T-helper 1 cell treated with Interleukin-12 subunit alpha and Interleukin-12 subunit beta and Interleukin-4 antibody, amounts not matched to agents 30 μg/mL and 1 μg/mL, for 36 hours (primary cell): ENCODE measurements at regions not wholly inside any gene's neighbourhood (a gene's known extent, or its start where the extent isn't known, plus 50 kb on each side); places are given as distances from the start of the nearest gene placed in this dataset.

ENCODE experiments used
- H3K27ac Mint-ChIP-seq: one replicate; pipeline ENCODE4 v1.8.0; 2021; ENCODE audit warnings: mild to moderate bottlenecking, mixed read lengths
- H3K27me3 Mint-ChIP-seq: one replicate; pipeline ENCODE4 v1.8.0; 2021; ENCODE audit warnings: low read depth, mixed read lengths
- H3K36me3 Mint-ChIP-seq: one replicate; pipeline ENCODE4 v1.8.0; 2021; ENCODE audit warnings: low read depth, mixed read lengths
- H3K4me1 Mint-ChIP-seq: one replicate; pipeline ENCODE4 v1.8.0; 2021; ENCODE audit warnings: low read depth, mixed read lengths
- H3K4me3 Mint-ChIP-seq: one replicate; pipeline ENCODE4 v1.8.0; 2021; ENCODE audit warnings: mild to moderate bottlenecking, moderate library complexity, mixed read lengths
- H3K9me3 Mint-ChIP-seq: one replicate; pipeline ENCODE4 v1.8.0; 2021; ENCODE audit warnings: mixed read lengths

DNA sequence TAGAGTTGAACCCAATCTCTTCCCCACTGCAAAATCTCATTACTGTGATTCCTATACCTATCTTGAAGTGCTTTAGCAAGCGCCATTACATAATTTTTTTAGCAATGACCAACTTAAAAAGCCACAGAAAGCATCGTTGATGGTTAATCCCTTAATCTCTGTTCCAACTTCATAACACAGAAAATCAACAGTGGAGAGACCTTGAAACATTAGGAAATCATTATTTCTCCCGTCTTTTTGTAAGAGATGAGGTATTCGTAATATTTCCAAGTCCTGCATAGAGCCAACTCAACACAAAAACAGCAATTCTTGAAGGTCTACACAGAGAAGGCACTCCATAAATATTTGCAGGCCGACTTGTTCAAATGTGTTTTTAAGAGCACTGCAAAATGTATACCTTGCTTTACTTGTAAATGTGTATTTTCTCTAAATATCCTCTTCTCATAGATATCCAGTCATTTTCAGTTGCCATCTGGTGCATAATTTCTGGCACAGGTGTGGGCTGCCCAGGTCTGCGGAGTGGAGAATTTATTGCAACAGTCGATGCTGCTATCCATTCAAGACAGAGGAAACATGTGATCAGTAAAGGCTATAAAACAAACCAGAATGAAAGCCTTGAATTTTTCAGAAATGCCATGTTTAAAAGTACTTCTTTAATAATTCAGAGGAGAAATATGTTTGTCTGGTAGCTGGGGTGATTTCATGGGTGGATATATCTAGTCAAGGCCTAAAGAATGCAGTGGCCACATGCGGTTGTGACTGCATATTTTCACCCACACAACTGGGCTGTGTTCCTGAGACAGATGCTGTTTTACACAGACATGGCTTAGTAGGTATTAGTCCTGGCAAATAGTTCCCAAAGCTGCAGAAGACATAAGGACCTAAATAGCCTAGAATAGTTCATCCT lies 234.3 kb upstream of the STARD13 start:
- no peaks in the 10 kb centered on the region for H3K27me3 Mint-ChIP-seq
- H3K27ac Mint-ChIP-seq = no peak overlapping the region
- H3K36me3 Mint-ChIP-seq = no peaks in the 10 kb centered on the region
- H3K9me3 Mint-ChIP-seq = no peaks in the 10 kb centered on the region
- no peaks in the 10 kb centered on the region for H3K4me1 Mint-ChIP-seq
- H3K4me3 Mint-ChIP-seq = no peak overlapping the region

DNA sequence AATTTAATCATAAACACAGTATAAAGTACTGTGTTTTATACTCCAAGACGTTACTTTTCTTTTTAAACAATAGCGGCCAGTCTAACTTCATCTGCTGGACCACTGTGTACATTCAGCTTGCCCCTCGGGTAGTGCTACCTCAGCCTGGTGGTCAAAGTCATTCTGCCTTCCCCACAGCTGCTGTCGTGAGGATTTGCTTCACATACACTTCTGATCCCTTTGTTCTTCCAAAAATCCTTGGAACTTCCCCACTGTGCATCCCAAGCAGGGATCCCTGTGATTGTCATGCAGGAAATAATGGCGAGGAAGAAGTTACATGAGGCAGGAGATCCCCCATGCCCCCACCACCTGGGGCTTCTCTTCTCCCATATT lies 234.9 kb upstream of the STARD13 start:
- H3K4me3 Mint-ChIP-seq = no peak overlapping the region
- H3K27me3 Mint-ChIP-seq = no peaks in the 10 kb centered on the region
- no peak overlapping the region for H3K27ac Mint-ChIP-seq
- H3K36me3 Mint-ChIP-seq = no peaks in the 10 kb centered on the region
- H3K9me3 Mint-ChIP-seq = no peaks in the 10 kb centered on the region
- no peaks in the 10 kb centered on the region for H3K4me1 Mint-ChIP-seq

DNA sequence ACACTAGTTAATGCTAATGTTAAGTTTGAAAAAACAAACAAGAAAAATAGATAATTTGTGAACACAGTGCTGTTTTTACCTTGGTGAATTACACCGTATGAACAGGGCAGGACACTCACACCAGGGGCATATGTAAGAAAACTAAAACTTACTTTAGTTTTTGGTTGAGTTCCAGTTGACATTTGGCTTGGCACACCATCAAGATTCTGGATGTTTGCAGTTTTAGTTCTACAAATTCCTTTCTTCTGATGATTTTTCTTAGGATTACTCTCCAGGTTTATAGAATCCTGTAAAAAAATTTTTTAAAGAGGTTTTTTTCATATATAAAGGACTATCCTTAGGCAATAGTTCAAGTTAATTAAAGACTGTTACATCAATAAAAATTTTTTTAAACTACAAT lies 238.5 kb upstream of the STARD13 start:
- no peak overlapping the region for H3K27ac Mint-ChIP-seq
- peaks cover 2% of the 10 kb centered on the region for H3K4me1 Mint-ChIP-seq
- H3K27me3 Mint-ChIP-seq = no peaks in the 10 kb centered on the region
- H3K4me3 Mint-ChIP-seq = no peak overlapping the region
- no peaks in the 10 kb centered on the region for H3K36me3 Mint-ChIP-seq
- H3K9me3 Mint-ChIP-seq = no peaks in the 10 kb centered on the region

DNA sequence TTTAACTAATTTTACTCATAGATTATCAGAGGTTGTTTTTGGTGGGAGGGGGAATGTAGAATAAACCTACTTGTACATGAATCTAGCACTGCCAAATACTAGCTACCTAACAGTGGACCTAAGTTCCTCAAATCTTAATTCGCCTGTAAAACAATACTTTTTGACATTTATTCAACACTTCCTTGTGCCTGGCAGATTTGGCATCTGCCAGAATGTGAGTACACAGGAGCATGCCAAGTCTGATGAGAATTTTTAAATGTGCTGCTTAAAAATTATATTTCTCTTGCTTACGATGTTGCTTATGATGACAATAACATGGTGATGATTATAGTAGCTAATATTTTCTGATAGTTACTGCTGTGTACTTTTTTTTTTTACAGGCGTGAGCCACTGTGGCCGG lies 240.2 kb upstream of the STARD13 start:
- Mint-ChIP-seq H3K4me1 (peaks cover 2% of the 10 kb centered on the region), H3K27ac (no peak overlapping the region), H3K4me3 (no peak overlapping the region), H3K27me3 (no peaks in the 10 kb centered on the region), H3K36me3 (no peaks in the 10 kb centered on the region), H3K9me3 (no peaks in the 10 kb centered on the region)

DNA sequence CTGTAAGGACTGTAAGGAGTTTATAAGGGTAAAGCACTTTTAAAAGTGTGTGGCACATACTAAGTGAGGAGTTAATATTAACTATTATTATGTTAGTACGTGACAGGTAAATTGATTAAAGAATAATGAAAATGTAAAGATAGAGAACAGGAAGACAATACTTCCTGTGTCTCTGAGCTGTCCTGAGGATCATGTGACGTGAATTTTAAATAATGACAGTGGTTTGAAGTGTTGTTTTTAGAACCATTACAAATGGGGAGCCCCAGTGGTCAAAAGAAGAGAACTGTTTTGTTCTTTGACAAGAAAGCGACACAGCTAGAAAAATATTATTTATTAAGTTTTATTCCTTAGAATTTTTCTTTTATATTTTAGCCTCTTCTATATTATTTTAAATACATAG lies 241.2 kb upstream of the STARD13 start:
- peaks cover 5% of the 10 kb centered on the region for H3K9me3 Mint-ChIP-seq
- H3K4me3 Mint-ChIP-seq = no peak overlapping the region
- no peaks in the 10 kb centered on the region for H3K36me3 Mint-ChIP-seq
- no peaks in the 10 kb centered on the region for H3K27me3 Mint-ChIP-seq
- H3K4me1 Mint-ChIP-seq = peaks cover 4% of the 10 kb centered on the region
- no peak overlapping the region for H3K27ac Mint-ChIP-seq

DNA sequence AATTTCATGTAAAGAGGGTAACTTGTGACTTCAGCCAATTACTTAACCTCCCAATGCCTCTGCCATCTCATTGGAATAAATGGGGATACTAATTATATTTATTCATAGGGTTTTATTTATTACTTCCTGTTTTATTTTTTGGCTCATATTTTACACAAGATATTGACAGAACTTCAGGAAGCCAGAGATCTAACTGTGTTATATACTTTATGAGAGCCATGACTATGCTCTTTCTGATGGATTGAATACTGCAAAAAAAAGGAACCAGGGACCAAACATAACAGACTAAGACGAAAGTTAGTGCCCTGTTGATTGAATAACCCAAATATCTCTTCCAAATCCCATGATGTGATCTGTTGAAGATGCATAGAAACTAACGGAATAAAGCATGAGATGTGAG lies 243.3 kb upstream of the STARD13 start:
- Mint-ChIP-seq H3K36me3 (no peaks in the 10 kb centered on the region), H3K4me1 (peaks cover 5% of the 10 kb centered on the region), H3K9me3 (peaks cover 5% of the 10 kb centered on the region), H3K27me3 (no peaks in the 10 kb centered on the region), H3K27ac (no peak overlapping the region), H3K4me3 (no peak overlapping the region)

DNA sequence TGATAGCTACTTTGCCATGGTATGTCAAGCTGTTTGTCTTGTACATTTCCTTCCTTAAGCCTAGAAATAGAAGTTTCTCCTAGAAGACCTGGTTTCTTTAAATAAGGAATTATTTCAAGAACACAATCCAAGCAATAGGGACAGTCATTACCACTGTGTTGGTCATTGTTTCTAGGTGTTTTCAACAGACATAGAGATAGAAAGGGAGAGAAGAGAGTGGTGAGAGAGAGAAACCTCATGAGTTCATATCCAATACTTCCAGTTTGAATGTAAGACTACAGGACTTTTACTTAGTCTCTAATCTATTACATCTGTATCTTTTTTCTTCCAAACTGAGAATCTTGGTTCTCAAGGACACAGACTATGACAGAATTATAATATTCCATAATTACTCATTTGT lies 245.9 kb upstream of the STARD13 start:
- H3K9me3 Mint-ChIP-seq = peaks cover 5% of the 10 kb centered on the region

DNA sequence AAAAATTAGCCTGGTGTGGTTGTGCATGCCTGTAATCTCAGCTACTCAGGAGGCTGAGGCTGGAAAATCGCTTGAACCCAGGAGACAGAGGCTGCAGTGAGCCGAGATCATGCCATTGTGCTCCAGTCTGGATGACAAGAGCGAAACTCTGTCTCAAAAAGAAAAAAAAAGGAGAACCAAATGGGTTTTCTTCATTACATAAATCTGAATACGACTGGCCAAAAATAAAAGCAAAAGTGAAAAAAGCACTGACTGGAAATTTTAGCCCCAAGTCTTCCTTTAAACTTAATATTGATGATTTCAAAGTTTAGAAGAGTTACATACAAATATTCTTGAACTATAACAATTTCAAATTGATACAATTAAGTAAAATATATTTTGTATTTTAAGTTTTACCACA lies 249.5 kb upstream of the STARD13 start:
- Mint-ChIP-seq H3K36me3 (no peaks in the 10 kb centered on the region), H3K4me1 (peaks cover 9% of the 10 kb centered on the region), H3K27ac (no peak overlapping the region), H3K4me3 (no peak overlapping the region), H3K9me3 (peaks cover 5% of the 10 kb centered on the region), H3K27me3 (no peaks in the 10 kb centered on the region)

More for the DNA sequence above, 245.9 kb upstream of the STARD13 start:
- Mint-ChIP-seq H3K4me3 (no peak overlapping the region), H3K27me3 (no peaks in the 10 kb centered on the region), H3K27ac (no peak overlapping the region), H3K4me1 (peaks cover 8% of the 10 kb centered on the region), H3K36me3 (no peaks in the 10 kb centered on the region)

DNA sequence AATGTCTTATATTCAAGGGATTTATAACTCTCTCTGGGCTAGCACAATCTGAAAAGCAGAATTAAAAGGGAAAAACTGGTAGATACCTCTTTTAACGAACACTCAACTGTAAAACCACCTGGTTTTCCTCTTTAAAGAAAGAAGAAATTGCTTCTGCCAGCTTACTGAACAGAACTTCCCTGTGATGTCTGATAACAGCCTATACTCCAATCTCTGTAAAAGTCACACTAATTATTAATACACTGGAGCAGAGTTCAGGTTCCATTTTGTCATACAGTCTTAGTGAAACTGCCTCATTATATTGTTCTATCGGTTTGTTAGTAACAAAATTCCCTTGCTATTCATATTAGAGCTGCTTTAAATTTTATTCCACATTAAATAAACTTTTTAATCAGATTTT lies 251.0 kb upstream of the STARD13 start:
- peaks cover 17% of the 10 kb centered on the region for H3K4me1 Mint-ChIP-seq
- no peaks in the 10 kb centered on the region for H3K27me3 Mint-ChIP-seq
- H3K4me3 Mint-ChIP-seq = no peak overlapping the region
- no peaks in the 10 kb centered on the region for H3K36me3 Mint-ChIP-seq
- H3K9me3 Mint-ChIP-seq = no peaks in the 10 kb centered on the region
- no peak overlapping the region for H3K27ac Mint-ChIP-seq

DNA sequence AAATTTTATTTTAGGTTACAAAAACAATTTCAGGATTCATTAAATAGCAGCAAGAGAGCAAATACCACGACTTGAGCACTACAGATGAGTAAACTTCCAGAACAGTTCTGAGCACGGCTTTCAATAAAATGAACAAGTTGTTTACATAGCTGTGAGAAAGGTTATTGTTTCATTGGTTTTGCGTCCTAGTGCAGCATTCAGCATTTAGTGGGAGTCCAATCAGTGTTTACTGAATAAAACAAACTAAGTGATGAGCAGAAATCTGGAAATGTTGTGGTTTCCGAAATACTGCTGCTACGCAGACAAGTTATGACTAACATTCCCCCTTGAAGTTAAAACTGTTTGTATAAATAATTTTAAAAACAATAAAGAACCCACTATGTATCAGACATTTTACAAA lies 251.5 kb upstream of the STARD13 start:
- H3K27ac Mint-ChIP-seq = no peak overlapping the region
- no peaks in the 10 kb centered on the region for H3K27me3 Mint-ChIP-seq

DNA sequence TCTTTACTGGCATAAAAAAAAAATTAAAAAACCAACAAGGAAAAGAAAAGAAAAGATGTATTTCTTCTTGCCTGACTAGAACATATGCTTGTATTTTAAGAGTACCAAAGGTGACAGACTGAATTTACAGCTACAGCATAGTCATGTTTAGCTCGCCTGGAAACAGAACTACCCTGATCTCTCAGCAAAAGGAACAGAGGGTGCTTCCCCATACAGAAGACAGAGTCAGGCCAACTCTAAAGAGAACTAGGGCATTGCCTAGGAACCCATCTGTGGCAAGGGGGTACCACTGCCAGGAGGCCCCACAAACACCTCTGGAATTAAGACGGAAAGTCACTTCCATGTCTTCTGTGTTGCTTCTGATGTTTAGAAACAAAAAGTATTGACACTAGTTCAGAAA lies 252.1 kb upstream of the STARD13 start:
- no peaks in the 10 kb centered on the region for H3K36me3 Mint-ChIP-seq
- no peak overlapping the region for H3K27ac Mint-ChIP-seq
- H3K4me3 Mint-ChIP-seq = no peak overlapping the region
- H3K9me3 Mint-ChIP-seq = no peaks in the 10 kb centered on the region
- no peaks in the 10 kb centered on the region for H3K27me3 Mint-ChIP-seq
- peaks cover 17% of the 10 kb centered on the region for H3K4me1 Mint-ChIP-seq

More for the DNA sequence above, 251.5 kb upstream of the STARD13 start:
- no peaks in the 10 kb centered on the region for H3K9me3 Mint-ChIP-seq
- no peaks in the 10 kb centered on the region for H3K36me3 Mint-ChIP-seq
- peaks cover 17% of the 10 kb centered on the region for H3K4me1 Mint-ChIP-seq
- no peak overlapping the region for H3K4me3 Mint-ChIP-seq

DNA sequence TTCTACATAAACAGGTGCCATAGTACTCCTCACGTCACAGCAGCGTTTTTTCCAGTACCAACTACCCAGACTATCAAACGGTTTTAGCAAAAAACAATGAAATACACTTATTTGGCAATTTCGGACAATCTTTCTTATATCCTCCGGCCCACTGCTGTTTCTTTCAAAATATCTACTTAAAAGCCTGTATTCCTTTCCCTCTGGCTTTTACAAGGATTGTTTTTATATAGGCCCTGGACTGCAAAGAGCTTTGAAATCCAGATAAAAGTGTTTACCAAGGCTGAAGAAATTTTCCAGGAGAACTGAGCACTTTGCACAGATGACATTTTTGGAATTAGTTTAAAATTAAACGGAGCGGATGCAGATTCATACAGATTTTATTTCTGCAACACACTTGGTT lies 255.9 kb upstream of the STARD13 start:
- Mint-ChIP-seq H3K4me3 (peak overlapping the region; percentile 90), H3K27me3 (no peaks in the 10 kb centered on the region), H3K9me3 (no peaks in the 10 kb centered on the region), H3K4me1 (peaks cover 24% of the 10 kb centered on the region), H3K27ac (peak overlapping the region; percentile 99), H3K36me3 (no peaks in the 10 kb centered on the region)

DNA sequence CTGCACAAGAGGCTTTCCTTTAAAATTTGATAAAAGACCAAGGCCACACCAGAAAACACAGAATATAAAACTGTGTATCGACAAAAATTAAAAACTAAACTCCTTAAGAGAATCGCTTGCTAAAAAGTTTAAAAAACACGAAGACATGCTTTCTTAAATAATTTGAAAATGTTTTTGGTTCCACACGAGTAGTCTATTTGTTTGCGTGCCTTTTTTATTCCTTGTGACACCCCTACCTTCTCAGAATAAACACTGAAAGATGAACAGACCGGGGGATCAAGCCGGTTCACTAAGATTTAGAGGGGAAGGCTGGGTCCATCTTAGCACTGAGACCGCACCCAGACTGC lies 256.4 kb upstream of the STARD13 start:
- Mint-ChIP-seq H3K27me3 (no peaks in the 10 kb centered on the region), H3K36me3 (no peaks in the 10 kb centered on the region), H3K9me3 (no peaks in the 10 kb centered on the region), H3K4me1 (peaks cover 22% of the 10 kb centered on the region), H3K27ac (peak overlapping the region; percentile 99), H3K4me3 (peak overlapping the region; percentile 90)

DNA sequence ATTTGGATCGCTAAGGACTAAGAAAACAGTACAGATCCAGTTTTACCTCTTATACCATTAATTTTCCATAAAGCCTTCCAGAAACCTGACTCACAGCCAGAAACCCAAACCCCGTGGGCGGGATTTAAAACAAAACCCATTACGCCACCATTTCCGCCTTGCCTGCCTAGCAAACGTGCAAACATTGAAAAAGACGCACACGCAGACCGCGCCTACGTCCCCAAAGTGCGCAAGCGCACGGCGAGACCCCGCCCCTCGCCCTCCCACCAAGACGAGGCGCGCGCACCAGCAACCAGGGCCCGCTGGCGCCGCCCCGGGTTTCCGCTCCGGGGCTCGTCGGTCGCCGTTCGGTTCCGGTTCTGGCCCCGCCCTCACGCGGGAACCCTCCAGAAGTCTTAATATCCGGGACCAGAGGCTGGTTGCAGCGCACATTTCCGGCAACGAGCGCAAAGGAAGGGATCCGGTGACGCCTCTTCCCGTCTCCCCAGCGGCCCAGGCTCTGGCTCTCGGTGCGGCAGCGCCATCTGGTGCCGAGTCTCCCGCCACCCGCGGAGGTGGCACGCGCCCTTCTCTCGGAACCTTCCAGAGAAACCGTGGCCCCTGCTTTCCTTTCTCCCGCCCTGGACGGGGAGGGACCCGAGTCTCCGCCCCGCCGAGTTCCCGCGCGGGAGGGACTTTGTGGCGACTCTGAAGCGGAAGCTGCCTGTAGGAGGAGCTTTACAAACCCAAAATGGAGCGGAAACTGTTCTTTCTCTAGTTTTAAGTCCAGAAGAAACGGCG lies 256.9 kb upstream of the STARD13 start:
- H3K36me3 Mint-ChIP-seq = no peaks in the 10 kb centered on the region
- H3K4me1 Mint-ChIP-seq = peaks cover 22% of the 10 kb centered on the region

DNA sequence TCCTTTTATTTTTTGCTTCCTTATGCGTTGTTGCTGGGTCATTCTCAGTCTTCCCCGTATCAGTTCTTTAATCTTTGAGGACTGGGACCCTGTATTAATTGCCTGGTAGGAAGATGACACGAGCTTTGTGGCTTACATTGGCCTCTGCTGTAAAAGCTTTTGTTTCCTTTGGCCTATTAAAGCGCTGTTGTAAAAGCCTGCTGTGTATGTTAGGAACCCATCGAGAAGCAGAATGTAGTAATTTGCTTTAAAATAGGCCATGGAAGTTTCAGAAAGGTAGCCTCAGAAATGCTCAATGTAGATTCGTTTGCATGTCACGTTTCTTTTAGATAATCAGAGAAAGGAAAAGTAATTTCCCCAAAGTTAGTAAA lies 257.5 kb upstream of the STARD13 start:
- Mint-ChIP-seq H3K27ac (peak overlapping the region; percentile 99), H3K9me3 (no peaks in the 10 kb centered on the region), H3K4me1 (peaks cover 22% of the 10 kb centered on the region), H3K4me3 (peak overlapping the region; percentile 90), H3K27me3 (no peaks in the 10 kb centered on the region), H3K36me3 (no peaks in the 10 kb centered on the region)

More for the DNA sequence above, 256.9 kb upstream of the STARD13 start:
- no peaks in the 10 kb centered on the region for H3K27me3 Mint-ChIP-seq
- H3K9me3 Mint-ChIP-seq = no peaks in the 10 kb centered on the region
- H3K27ac Mint-ChIP-seq = peak overlapping the region; percentile 99
- H3K4me3 Mint-ChIP-seq = peak overlapping the region; percentile 90
